ENCODE measurements at regions not wholly inside any gene's neighbourhood (a gene's known extent, or its start where the extent isn't known, plus 50 kb on each side); places are given as distances from the start of the nearest gene placed in this dataset.
A peak's percentile ranks its signal among the peaks of the same experiment; 100 is the strongest.

- no peak overlapping the region for H3K4me3 ChIP-seq (ENCODE audit: low read depth, low read length)
- in situ Hi-C loops (cut with HindIII; ENCODE audit: low sequenced_read_pairs), result no loop called here
- DNase-seq (ENCODE audit: low read depth, low spot score), result no peak
- TF ChIP-seq CTCF (IDR thresholded peaks at IDR 0.05; ENCODE audit: low read depth, low read length), result no peak
Observed at GRCh38 chr2:128618642-128619041, 300.0 kb upstream of the HS6ST1 start.

- no peak for DNase-seq (ENCODE audit: low read depth, low spot score)
- in situ Hi-C loops (cut with HindIII; ENCODE audit: low sequenced_read_pairs), result no loop called here
- no peak overlapping the region for H3K4me3 ChIP-seq (ENCODE audit: low read depth, low read length)
- TF ChIP-seq CTCF (IDR thresholded peaks at IDR 0.05; ENCODE audit: low read depth, low read length), result no peak
Observed at GRCh38 chr2:128619471-128620325, 301.0 kb upstream of the HS6ST1 start.

- no peak for DNase-seq (ENCODE audit: low read depth, low spot score)
- in situ Hi-C loops (cut with HindIII; ENCODE audit: low sequenced_read_pairs), result no loop called here
- no peak for TF ChIP-seq CTCF (IDR thresholded peaks at IDR 0.05; ENCODE audit: low read depth, low read length)
- H3K4me3 ChIP-seq (ENCODE audit: low read depth, low read length), result no peak overlapping the region
Observed at GRCh38 chr2:128621074-128621473, 302.4 kb upstream of the HS6ST1 start.

- no peak for TF ChIP-seq CTCF (IDR thresholded peaks at IDR 0.05; ENCODE audit: low read depth, low read length)
- DNase-seq (ENCODE audit: low read depth, low spot score), result no peak
- no peak overlapping the region for H3K4me3 ChIP-seq (ENCODE audit: low read depth, low read length)
- in situ Hi-C loops (cut with HindIII; ENCODE audit: low sequenced_read_pairs), result no loop called here
Observed at GRCh38 chr2:128622371-128622770, 303.7 kb upstream of the HS6ST1 start.

GRCh38 chr2:128622955-128623620 lies 304.4 kb upstream of the HS6ST1 start:
- DNase-seq (ENCODE audit: low read depth, low spot score), result no peak
- H3K4me3 ChIP-seq (ENCODE audit: low read depth, low read length), result no peak overlapping the region
- in situ Hi-C loops (cut with HindIII; ENCODE audit: low sequenced_read_pairs), result no loop called here
- no peak for TF ChIP-seq CTCF (IDR thresholded peaks at IDR 0.05; ENCODE audit: low read depth, low read length)

GRCh38 chr2:128623776-128624761 lies 305.4 kb upstream of the HS6ST1 start:
- DNase-seq (ENCODE audit: low read depth, low spot score), result peak; percentile 94
- TF ChIP-seq CTCF (IDR thresholded peaks at IDR 0.05; ENCODE audit: low read depth, low read length), result no peak
- in situ Hi-C loops (cut with HindIII; ENCODE audit: low sequenced_read_pairs), result no loop called here
- H3K4me3 ChIP-seq (ENCODE audit: low read depth, low read length), result no peak overlapping the region
